Activated naive CD8-positive, alpha-beta T cell treated with anti-CD3 and anti-CD28 coated beads, Interleukin-2, amount 50 U/mL, for 24 hours (primary cell): ENCODE measurements at regions not wholly inside any gene's neighbourhood (a gene's known extent, or its start where the extent isn't known, plus 50 kb on each side); places are given as distances from the start of the nearest gene placed in this dataset.

Experiments
- ATAC-seq: fragments of 150-1000 bp; cut with Tn5 transposase; one replicate; pipeline ENCODE4 v1.10.0; 2021
- DNase-seq: peaks from one replicate; pipeline ENCODE4 v3.0.0; 2021
- H3K27ac Mint-ChIP-seq: one replicate; pipeline ENCODE4 v1.8.0; 2021; ENCODE audit warnings: mild to moderate bottlenecking, mixed read lengths
- H3K27me3 Mint-ChIP-seq: one replicate; pipeline ENCODE4 v1.8.0; 2021; ENCODE audit warnings: mixed read lengths
- H3K36me3 Mint-ChIP-seq: one replicate; pipeline ENCODE4 v1.8.0; 2021; ENCODE audit warnings: low read depth, mixed read lengths
- H3K4me1 Mint-ChIP-seq: one replicate; pipeline ENCODE4 v1.8.0; 2021; ENCODE audit warnings: mixed read lengths
- H3K4me3 Mint-ChIP-seq: one replicate; pipeline ENCODE4 v1.8.0; 2021; ENCODE audit warnings: mild to moderate bottlenecking, moderate library complexity, mixed read lengths
- H3K9me3 Mint-ChIP-seq: one replicate; pipeline ENCODE4 v1.8.0; 2021; ENCODE audit warnings: mixed read lengths

DNA sequence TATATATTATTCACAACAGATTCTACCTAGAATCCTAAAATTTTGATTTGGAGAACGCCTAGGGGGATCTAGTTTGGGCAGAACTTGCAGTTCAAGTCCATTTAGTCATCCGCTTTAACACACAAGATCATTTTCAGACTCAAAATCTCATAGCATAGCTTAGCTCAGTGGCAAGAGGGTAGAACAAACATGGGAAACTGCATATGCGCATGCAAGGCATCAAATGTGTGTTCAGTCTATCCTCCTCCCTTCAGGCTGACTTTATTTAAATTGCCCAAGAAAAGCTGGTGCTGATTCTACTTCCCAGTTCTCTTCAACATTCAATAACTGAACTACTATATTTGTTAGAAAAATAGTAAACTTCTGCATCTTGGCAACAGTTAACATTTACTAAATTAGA lies 79.6 kb upstream of the NRXN1 start:
- H3K4me1 Mint-ChIP-seq = no peaks in the 10 kb centered on the region
- no peaks in the 10 kb centered on the region for H3K27me3 Mint-ChIP-seq
- H3K36me3 Mint-ChIP-seq = no peaks in the 10 kb centered on the region
- DNase-seq = no peak
- H3K27ac Mint-ChIP-seq = no peak overlapping the region
- ATAC-seq = no peak
- H3K4me3 Mint-ChIP-seq = no peak overlapping the region
- peaks cover 2% of the 10 kb centered on the region for H3K9me3 Mint-ChIP-seq

DNA sequence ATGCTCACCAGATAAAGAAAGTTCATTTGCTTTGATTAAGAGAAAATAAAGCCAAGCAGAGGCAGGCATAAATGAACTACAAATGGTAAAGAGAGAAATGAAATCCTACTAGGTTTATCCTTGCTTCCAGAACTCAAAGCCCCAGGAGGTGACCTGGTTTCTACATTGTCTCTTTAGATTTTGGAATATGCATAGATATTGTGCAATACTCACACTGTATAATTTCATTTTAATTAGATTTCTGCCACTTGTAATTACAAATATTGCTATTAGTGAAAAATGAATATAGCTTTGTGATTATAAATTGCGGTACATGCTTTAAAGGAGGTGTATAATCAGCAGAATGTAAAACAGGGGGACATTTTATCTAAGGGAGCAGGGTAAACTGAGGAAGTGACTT lies 76.9 kb upstream of the NRXN1 start:
- DNase-seq (no peak), ATAC-seq (no peak)
- H3K4me1 Mint-ChIP-seq = no peaks in the 10 kb centered on the region
- H3K27me3 Mint-ChIP-seq = no peaks in the 10 kb centered on the region
- no peak overlapping the region for H3K27ac Mint-ChIP-seq
- peaks cover under 1% of the 10 kb centered on the region for H3K9me3 Mint-ChIP-seq
- H3K36me3 Mint-ChIP-seq = no peaks in the 10 kb centered on the region
- H3K4me3 Mint-ChIP-seq = no peak overlapping the region

DNA sequence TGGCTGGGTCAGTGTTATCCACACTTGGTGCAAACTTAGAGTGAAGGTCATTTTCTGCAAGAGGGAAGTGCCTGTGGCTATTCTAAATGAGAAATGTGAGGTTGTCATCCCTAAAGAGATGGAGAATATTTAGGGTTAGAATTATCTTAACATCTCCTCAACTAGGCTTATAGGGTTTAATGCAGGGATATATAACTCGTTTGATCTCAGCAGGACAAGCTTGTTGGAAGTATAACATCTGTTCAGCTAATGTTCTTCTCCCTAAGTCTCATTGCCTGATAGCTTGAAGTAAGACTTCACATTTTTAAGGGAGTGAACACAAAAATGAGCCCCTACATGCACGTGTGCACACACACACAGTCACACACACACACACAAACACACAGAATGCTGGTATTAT lies 75.9 kb upstream of the NRXN1 start:
- Mint-ChIP-seq H3K27me3 (no peaks in the 10 kb centered on the region), H3K4me3 (no peak overlapping the region), H3K9me3 (peaks cover 7% of the 10 kb centered on the region), H3K4me1 (no peaks in the 10 kb centered on the region), H3K27ac (no peak overlapping the region), H3K36me3 (no peaks in the 10 kb centered on the region)
- ATAC-seq (no peak), DNase-seq (no peak)

DNA sequence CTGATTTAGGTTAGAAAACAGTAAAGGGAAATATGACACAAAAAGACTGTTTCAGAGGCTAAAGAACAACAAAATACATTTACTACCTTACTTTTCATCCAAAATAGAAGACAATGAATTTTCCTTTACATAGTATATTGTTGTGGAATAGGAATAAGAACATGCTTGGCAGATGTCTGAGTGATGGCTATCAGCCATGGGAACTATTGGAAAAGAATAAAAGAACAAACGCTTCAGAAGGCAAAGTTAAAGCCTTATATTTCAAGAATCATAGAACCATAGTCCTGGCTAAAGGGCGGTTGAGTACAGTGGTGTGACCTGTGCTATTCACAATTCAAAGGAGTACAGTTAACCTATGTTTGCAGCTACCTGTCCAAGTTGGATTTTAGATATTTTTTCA lies 73.9 kb upstream of the NRXN1 start:
- H3K9me3 Mint-ChIP-seq = peaks cover 7% of the 10 kb centered on the region
- H3K4me1 Mint-ChIP-seq = no peaks in the 10 kb centered on the region
- no peak for ATAC-seq
- no peak for DNase-seq
- H3K36me3 Mint-ChIP-seq = no peaks in the 10 kb centered on the region
- no peak overlapping the region for H3K4me3 Mint-ChIP-seq
- H3K27me3 Mint-ChIP-seq = no peaks in the 10 kb centered on the region
- no peak overlapping the region for H3K27ac Mint-ChIP-seq

DNA sequence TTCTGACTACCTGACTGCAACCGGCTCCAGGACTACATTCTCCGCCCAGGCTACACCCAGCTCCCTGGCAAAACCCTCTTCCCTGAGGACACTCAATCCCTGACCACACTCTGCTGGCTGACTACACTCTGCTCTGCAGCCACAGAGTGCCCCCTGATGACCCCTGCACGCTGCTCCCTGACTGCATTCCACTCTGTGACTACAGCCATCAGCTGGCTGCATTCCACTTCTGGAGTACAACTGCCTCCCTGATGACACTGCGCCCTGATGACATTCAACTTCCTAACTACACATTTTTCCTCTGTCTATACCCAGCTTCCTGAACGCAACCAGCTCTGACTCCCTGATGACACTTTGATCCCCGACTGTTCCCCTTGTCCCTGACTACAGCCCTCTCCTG lies 71.3 kb upstream of the NRXN1 start:
- Mint-ChIP-seq H3K36me3 (no peaks in the 10 kb centered on the region), H3K27ac (no peak overlapping the region), H3K4me3 (no peak overlapping the region), H3K4me1 (no peaks in the 10 kb centered on the region), H3K9me3 (peaks cover 7% of the 10 kb centered on the region), H3K27me3 (no peaks in the 10 kb centered on the region)
- no peak for ATAC-seq
- DNase-seq = no peak

DNA sequence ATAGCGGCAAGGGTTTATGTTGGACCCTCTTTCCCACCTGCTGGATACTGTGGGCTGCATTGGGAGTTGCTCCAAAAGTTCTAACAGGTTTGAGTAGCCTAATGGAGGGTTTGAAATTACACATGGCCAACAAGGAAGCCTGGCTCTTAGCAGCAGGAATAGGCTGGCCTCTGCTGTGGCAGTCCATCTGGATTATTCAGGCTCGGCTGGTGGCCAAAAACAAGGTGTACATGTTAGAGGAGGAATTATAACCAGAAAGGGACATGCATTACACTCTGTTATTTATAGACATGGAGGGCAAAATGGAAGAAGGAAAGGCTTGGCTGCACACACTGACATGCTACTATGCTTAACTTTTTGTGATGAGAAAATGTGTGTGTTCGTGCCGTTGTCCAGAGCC lies 61.1 kb upstream of the NRXN1 start:
- no peak for DNase-seq
- H3K9me3 Mint-ChIP-seq = no peaks in the 10 kb centered on the region
- no peak overlapping the region for H3K4me3 Mint-ChIP-seq
- no peaks in the 10 kb centered on the region for H3K36me3 Mint-ChIP-seq
- H3K27me3 Mint-ChIP-seq = no peaks in the 10 kb centered on the region
- H3K4me1 Mint-ChIP-seq = no peaks in the 10 kb centered on the region
- H3K27ac Mint-ChIP-seq = no peak overlapping the region
- ATAC-seq = no peak

DNA sequence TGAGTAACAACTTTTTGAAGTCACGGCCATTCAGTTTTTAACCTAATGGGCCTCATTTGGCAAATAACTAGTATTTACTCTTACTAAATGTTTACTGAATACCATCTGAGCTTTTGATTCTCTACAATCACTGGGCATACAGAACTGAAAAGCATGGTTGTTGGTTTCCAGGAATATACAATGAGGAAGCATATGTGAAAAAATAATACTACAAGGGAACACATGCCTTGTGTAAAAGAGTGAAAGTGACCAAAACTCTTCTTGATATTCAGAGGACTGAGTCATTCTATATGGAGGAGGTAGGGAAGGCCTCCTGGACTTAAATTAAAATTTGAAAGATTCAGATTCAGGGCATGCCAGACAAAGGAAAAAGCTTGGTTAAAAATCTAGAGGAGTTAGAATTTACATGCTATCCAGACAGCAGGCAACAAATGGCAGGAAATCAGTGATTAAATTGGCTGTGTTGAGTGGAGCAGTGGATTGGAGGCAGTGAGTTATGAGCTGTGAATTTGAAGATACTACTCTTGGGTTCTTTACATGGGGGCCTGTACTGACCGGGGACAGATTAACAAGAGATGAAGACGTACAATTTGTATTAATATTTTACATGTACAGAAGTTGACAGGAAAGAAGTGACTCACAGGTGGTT lies 53.6 kb upstream of the NRXN1 start:
- no peak for ATAC-seq
- Mint-ChIP-seq H3K4me3 (no peak overlapping the region), H3K9me3 (peaks cover 5% of the 10 kb centered on the region), H3K4me1 (no peaks in the 10 kb centered on the region), H3K27ac (no peak overlapping the region), H3K27me3 (no peaks in the 10 kb centered on the region), H3K36me3 (no peaks in the 10 kb centered on the region)
- no peak for DNase-seq

DNA sequence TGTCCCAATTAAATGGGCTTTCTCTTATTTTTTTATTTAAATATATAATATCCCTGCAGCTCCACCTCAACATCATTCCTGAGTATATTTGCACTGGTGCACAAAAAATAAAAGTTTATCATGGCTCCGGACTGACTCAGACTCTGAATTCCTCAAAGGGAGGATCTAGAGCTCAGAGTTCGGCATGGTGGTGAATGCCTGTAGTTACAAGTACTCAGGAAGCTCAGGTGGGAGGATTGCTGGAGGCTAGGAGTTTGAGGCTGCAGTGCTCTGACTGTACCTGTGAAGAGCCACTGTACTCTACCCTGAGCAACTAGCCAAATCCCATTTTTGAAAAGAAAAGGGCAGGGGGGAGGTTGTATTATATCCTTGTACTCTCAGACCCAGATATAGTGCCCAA lies 52.8 kb upstream of the NRXN1 start:
- ATAC-seq (no peak), DNase-seq (no peak)
- no peaks in the 10 kb centered on the region for H3K4me1 Mint-ChIP-seq
- H3K27me3 Mint-ChIP-seq = no peaks in the 10 kb centered on the region
- no peak overlapping the region for H3K4me3 Mint-ChIP-seq
- no peaks in the 10 kb centered on the region for H3K36me3 Mint-ChIP-seq
- peaks cover 5% of the 10 kb centered on the region for H3K9me3 Mint-ChIP-seq
- H3K27ac Mint-ChIP-seq = no peak overlapping the region
